ENCODE measurements at regions not wholly inside any gene's neighbourhood (a gene's known extent, or its start where the extent isn't known, plus 50 kb on each side); places are given as distances from the start of the nearest gene placed in this dataset.

GRCh38 chr12:5345534-5345933 is 86.4 kb upstream of the NTF3 start:
- TF ChIP-seq, protein P1, sequence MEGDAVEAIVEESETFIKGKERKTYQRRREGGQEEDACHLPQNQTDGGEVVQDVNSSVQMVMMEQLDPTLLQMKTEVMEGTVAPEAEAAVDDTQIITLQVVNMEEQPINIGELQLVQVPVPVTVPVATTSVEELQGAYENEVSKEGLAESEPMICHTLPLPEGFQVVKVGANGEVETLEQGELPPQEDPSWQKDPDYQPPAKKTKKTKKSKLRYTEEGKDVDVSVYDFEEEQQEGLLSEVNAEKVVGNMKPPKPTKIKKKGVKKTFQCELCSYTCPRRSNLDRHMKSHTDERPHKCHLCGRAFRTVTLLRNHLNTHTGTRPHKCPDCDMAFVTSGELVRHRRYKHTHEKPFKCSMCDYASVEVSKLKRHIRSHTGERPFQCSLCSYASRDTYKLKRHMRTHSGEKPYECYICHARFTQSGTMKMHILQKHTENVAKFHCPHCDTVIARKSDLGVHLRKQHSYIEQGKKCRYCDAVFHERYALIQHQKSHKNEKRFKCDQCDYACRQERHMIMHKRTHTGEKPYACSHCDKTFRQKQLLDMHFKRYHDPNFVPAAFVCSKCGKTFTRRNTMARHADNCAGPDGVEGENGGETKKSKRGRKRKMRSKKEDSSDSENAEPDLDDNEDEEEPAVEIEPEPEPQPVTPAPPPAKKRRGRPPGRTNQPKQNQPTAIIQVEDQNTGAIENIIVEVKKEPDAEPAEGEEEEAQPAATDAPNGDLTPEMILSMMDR (IDR thresholded peaks at IDR 0.05), result no peak
- no peak for TF ChIP-seq POLR2A (IDR thresholded peaks at IDR 0.05)

Data from lower leg skin (tissue), 3 donors.